HG02798 (cell line): ENCODE measurements at regions not wholly inside any gene's neighbourhood (a gene's known extent, or its start where the extent isn't known, plus 50 kb on each side); places are given as distances from the start of the nearest gene placed in this dataset.

Experiments used
- ATAC-seq: cut with Tn5 transposase; IDR thresholded peaks from one replicate; pipeline ENCODE4 v1.9.1; 2021; ENCODE audit warnings: mild to moderate bottlenecking; ENCODE audit not compliant: unreplicated experiment, poor library complexity

GRCh38 chr16:85266857-85267256 lies 154.6 kb upstream of the CIBAR2 start:
- no peak for ATAC-seq

- ATAC-seq: no peak
Observed at GRCh38 chr16:85267414-85267945, 155.2 kb upstream of the CIBAR2 start.

- no peak for ATAC-seq
Observed at GRCh38 chr16:85269165-85269564, 156.9 kb upstream of the CIBAR2 start.

GRCh38 chr16:85270374-85270773 lies 158.1 kb upstream of the CIBAR2 start:
- no peak for ATAC-seq

GRCh38 chr16:85271198-85271597 lies 158.9 kb upstream of the CIBAR2 start:
- no peak for ATAC-seq

GRCh38 chr16:85273293-85273692 lies 161.0 kb upstream of the CIBAR2 start:
- ATAC-seq: no peak

- ATAC-seq: no peak
Observed at GRCh38 chr16:85274501-85274900, 162.2 kb upstream of the CIBAR2 start.

- ATAC-seq: no peak
Observed at GRCh38 chr16:85274924-85275323, 162.7 kb upstream of the CIBAR2 start.

- ATAC-seq: no peak
Observed at GRCh38 chr16:85275533-85276249, 163.4 kb upstream of the CIBAR2 start.

- no peak for ATAC-seq
Observed at GRCh38 chr16:85276258-85276657, 164.0 kb upstream of the CIBAR2 start.

- ATAC-seq: no peak
Observed at GRCh38 chr16:85276721-85277120, 164.4 kb upstream of the CIBAR2 start.

GRCh38 chr16:85278839-85279238 lies 166.6 kb upstream of the CIBAR2 start:
- no peak for ATAC-seq

GRCh38 chr16:85279402-85279801 lies 167.1 kb upstream of the CIBAR2 start:
- no peak for ATAC-seq

GRCh38 chr16:85279825-85280545 lies 167.7 kb upstream of the CIBAR2 start:
- no peak for ATAC-seq

- no peak for ATAC-seq
Observed at GRCh38 chr16:85281181-85281580, 168.9 kb upstream of the CIBAR2 start.

GRCh38 chr16:85282842-85283241 lies 170.6 kb upstream of the CIBAR2 start:
- no peak for ATAC-seq

- ATAC-seq: no peak
Observed at GRCh38 chr16:85283305-85284050, 171.2 kb upstream of the CIBAR2 start.

- no peak for ATAC-seq
Observed at GRCh38 chr16:85284141-85284817, 172.0 kb upstream of the CIBAR2 start.

GRCh38 chr16:85285681-85286065 lies 173.4 kb upstream of the CIBAR2 start:
- no peak for ATAC-seq

GRCh38 chr16:85286066-85286831 lies 174.0 kb upstream of the CIBAR2 start:
- ATAC-seq: no peak
